GM23338 (cell line): ENCODE measurements at regions not wholly inside any gene's neighbourhood (a gene's known extent, or its start where the extent isn't known, plus 50 kb on each side); places are given as distances from the start of the nearest gene placed in this dataset.

ENCODE experiments used
- CTCF ChIP-seq, 2 experiments: fragments of 200-600 bp in 1 of 2; sonication (generic) in 1 of 2; conservative IDR thresholded peaks; 2 replicates each; pipeline versions ENCODE4 v1.5.1 to v1.6.1; 2016 to 2017; ENCODE audit warnings: antibody characterized with exemption in 2 of 2, low read depth in 2 of 2, mild to moderate bottlenecking in 2 of 2, moderate library complexity in 1 of 2
- POLR2AphosphoS5 ChIP-seq: IDR thresholded peaks from 2 replicates; pipeline ENCODE4 v1.6.1; 2016; ENCODE audit warnings: antibody characterized with exemption, low read depth

GRCh38 chr2:60023256-60023985, 530.0 kb downstream of the BCL11A start:
- TF ChIP-seq CTCF (conservative IDR thresholded peaks at IDR 0.05; ENCODE audit: low read depth in 2 of 2), result no peak
- no peak for TF ChIP-seq POLR2AphosphoS5
